Common myeloid progenitor, CD34-positive (primary cell): ENCODE measurements at regions not wholly inside any gene's neighbourhood (a gene's known extent, or its start where the extent isn't known, plus 50 kb on each side); places are given as distances from the start of the nearest gene placed in this dataset.

Experiments
- CTCF ChIA-PET: fragments of 350-600 bp; sonication (Branson Sonifier 250); formaldehyde crosslinking; loops from one replicate; lab custom pipeline; 2021; ENCODE audit warnings: antibody characterized with exemption; lab: Charles Lee
- POLR2A ChIA-PET: fragments of 350-600 bp; sonication (Branson Sonifier 250); formaldehyde crosslinking; loops from one replicate; lab custom pipeline; 2021; ENCODE audit warnings: antibody characterized with exemption; lab: Charles Lee
- DNase-seq, 3 donors: peaks; one replicate each; pipeline versions ENCODE4 v3.0.0 to v3.0.0-alpha.2; 2013
- H3K27ac ChIP-seq, 2 experiments: 1 replicate in 1 of 2; 2 replicates in 1 of 2; pipeline ENCODE4 v1.7.0; 2013; ENCODE audit warnings: inconsistent platforms in 2 of 2, low read length in 2 of 2, mild to moderate bottlenecking in 2 of 2, low read depth in 1 of 2, moderate library complexity in 1 of 2; ENCODE audit not compliant: severe bottlenecking in 2 of 2, insufficient read depth in 1 of 2, poor library complexity in 1 of 2
- H3K27me3 ChIP-seq, 5 experiments: replicated peaks in 2 of 5; 1 replicate in 3 of 5; 2 replicates in 2 of 5; pipeline versions ENCODE4 v1.6.1 to v1.7.0; 2013; ENCODE audit warnings: low read length in 4 of 5, mild to moderate bottlenecking in 2 of 5, moderate library complexity in 2 of 5, inconsistent platforms in 1 of 5; ENCODE audit not compliant: insufficient read depth in 5 of 5, control insufficient read depth in 4 of 5
- H3K36me3 ChIP-seq, 4 experiments: 1 replicate in 2 of 4; 2 replicates in 2 of 4; pipeline versions ENCODE4 v1.6.1 to v1.7.0; 2013; ENCODE audit warnings: low read length in 3 of 4, control low read depth in 1 of 4, mild to moderate bottlenecking in 1 of 4; ENCODE audit not compliant: control insufficient read depth in 4 of 4, insufficient read depth in 4 of 4
- H3K4me1 ChIP-seq, 4 experiments: 1 replicate in 3 of 4; 2 replicates in 1 of 4; pipeline versions ENCODE4 v1.6.1 to v1.7.1; 2013; ENCODE audit warnings: low read length in 3 of 4, mild to moderate bottlenecking in 3 of 4, control low read depth in 1 of 4, inconsistent platforms in 1 of 4, moderate library complexity in 1 of 4; ENCODE audit not compliant: control insufficient read depth in 4 of 4, insufficient read depth in 4 of 4; ENCODE audit errors: control extremely low read depth in 1 of 4
- H3K4me3 ChIP-seq, 7 experiments: 1 replicate in 4 of 7; 2 replicates in 3 of 7; pipeline versions ENCODE4 v1.5.1 to v1.7.0; 2013; ENCODE audit warnings: mild to moderate bottlenecking in 7 of 7, low read length in 6 of 7, moderate library complexity in 6 of 7, inconsistent platforms in 2 of 7, low read depth in 2 of 7, control low read depth in 1 of 7; ENCODE audit not compliant: insufficient read depth in 4 of 7, control insufficient read depth in 1 of 7; ENCODE audit errors: extremely low read depth in 1 of 7
- H3K9me3 ChIP-seq, 5 experiments: 1 replicate in 4 of 5; 2 replicates in 1 of 5; pipeline versions ENCODE4 v1.6.1 to v1.7.1; 2013; ENCODE audit warnings: low read length in 4 of 5, mild to moderate bottlenecking in 2 of 5, inconsistent platforms in 1 of 5, low read depth in 1 of 5, moderate library complexity in 1 of 5; ENCODE audit not compliant: control insufficient read depth in 4 of 5, insufficient read depth in 2 of 5; ENCODE audit errors: control extremely low read depth in 1 of 5
- WGBS: methylation state at CpG from one replicate; pipeline ENCODE4 v1.1.5; 2013; ENCODE audit not compliant: insufficient coverage; 5-methylcytosine and 5-hydroxymethylcytosine counted together

- peaks cover 0 to 16% (median 1%) of the 10 kb centered on the region in 5 experiments for H3K9me3 ChIP-seq
- H3K4me3 ChIP-seq = peak overlapping the region in 2 of 7 experiments; percentile 0 to 51
- H3K27me3 ChIP-seq = no peaks in the 10 kb centered on the region
- H3K4me1 ChIP-seq = no peaks in the 10 kb centered on the region
- ChIA-PET POLR2A (no interaction called here), CTCF (no interaction called here)
- DNase-seq = no peak
- H3K36me3 ChIP-seq = no peaks in the 10 kb centered on the region
- H3K27ac ChIP-seq = no peak overlapping the region
Measured at GRCh38 chr5:92505925-92506324, 1075.1 kb downstream of the NR2F1-AS1 start.

DNA sequence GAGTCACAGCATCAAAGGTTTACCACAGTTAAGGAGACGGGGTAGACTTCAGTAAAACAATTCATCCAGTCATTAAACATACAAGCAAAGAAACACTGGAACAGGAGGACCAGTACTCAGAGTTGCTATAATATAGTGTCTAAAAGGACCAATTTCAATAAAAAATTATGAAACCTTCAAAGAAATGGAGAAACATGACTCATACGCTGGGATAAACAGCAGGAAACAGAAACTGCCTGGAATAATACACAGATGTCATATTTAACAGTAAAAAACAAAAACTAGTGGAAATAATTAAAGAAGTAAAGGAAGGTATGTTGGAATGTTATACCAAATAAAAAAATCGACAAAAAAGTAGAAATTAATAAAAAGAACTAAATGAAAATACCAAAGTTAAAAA is 1075.9 kb downstream of the NR2F1-AS1 start:
- Histone ChIP-seq H3K4me1 (no peaks in the 10 kb centered on the region), H3K36me3 (no peaks in the 10 kb centered on the region), H3K27me3 (no peaks in the 10 kb centered on the region), H3K4me3 (no peak overlapping the region), H3K9me3 (peaks cover 0 to 11% (median 1%) of the 10 kb centered on the region in 5 experiments), H3K27ac (no peak overlapping the region)
- CTCF ChIA-PET = no interaction called here
- WGBS = no CpG with 5 or more reads among the region's 3 CpGs
- POLR2A ChIA-PET = no interaction called here
- DNase-seq = no peak

DNA sequence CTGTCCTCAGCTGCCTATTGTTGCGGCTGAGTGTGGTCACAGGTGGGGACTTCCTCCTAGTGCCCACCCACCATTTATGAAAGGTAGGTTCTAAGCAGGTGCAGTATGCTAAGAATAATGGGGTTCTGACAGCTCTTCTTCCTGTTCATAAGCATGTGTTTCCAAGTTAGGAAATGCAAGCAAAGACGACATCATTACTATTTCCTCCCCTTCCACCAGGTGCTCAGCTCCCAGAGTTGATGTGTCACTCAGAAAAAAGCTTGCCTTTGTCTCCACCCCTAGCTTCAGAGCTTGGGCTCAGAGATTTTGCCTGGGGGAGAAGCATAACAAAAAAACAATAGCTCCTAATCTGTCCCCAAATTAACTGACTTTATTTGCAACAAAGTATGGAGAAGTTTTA is 1076.7 kb downstream of the NR2F1-AS1 start:
- H3K36me3 ChIP-seq = no peaks in the 10 kb centered on the region
- H3K4me1 ChIP-seq = no peaks in the 10 kb centered on the region
- no peak overlapping the region for H3K4me3 ChIP-seq
- CTCF ChIA-PET = no interaction called here
- no peak overlapping the region for H3K27ac ChIP-seq
- H3K27me3 ChIP-seq = no peaks in the 10 kb centered on the region
- H3K9me3 ChIP-seq = peaks cover 0 to 4% (median 0%) of the 10 kb centered on the region in 5 experiments
- no peak for DNase-seq
- 20% methylated on average over 1 of the region's 2 CpGs for WGBS
- POLR2A ChIA-PET = no interaction called here

DNA sequence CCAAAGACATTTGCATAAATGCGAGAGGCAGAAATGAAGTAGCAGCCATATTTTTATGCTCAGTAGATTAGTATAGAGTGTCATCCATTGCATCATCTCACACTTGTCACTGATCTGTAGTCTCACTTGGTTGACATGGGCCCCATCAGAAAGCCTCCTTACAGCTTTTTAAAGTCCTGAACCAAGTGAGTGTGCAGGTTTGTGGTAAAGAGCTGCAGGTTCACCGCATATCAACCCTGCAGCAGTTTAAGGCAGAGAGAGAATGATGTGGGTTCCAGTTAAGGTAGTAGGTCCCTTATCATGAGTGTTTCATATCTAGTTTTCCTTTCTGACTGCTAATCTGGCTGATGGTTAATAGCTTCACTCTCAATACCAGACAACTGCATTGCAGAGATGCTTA is 1080.3 kb downstream of the NR2F1-AS1 start:
- CTCF ChIA-PET = interaction anchor here (0.8 kb wide), 1 partner anchor 21 kb away, joined by 3 read pairs; no protein-coding TSS in a partner anchor
- no peak overlapping the region for H3K27ac ChIP-seq
- no peaks in the 10 kb centered on the region for H3K36me3 ChIP-seq
- POLR2A ChIA-PET = no interaction called here
- no peak overlapping the region for H3K4me3 ChIP-seq
- 100% methylated on average over 1 of the region's 2 CpGs for WGBS
- H3K9me3 ChIP-seq = peaks cover 0 to 1% (median 0%) of the 10 kb centered on the region in 5 experiments
- H3K4me1 ChIP-seq = no peaks in the 10 kb centered on the region
- H3K27me3 ChIP-seq = no peaks in the 10 kb centered on the region
- DNase-seq = no peak

- DNase-seq = no peak
- Histone ChIP-seq H3K27me3 (no peaks in the 10 kb centered on the region), H3K4me1 (no peaks in the 10 kb centered on the region), H3K27ac (no peak overlapping the region), H3K4me3 (no peak overlapping the region), H3K36me3 (no peaks in the 10 kb centered on the region), H3K9me3 (peaks cover 0 to 1% (median 0%) of the 10 kb centered on the region in 5 experiments)
- POLR2A ChIA-PET = no interaction called here
- CTCF ChIA-PET = interaction anchor here (1.0 kb wide), 1 partner anchor 9 kb away, joined by 3 read pairs; no protein-coding TSS in a partner anchor
Measured at GRCh38 chr5:92496545-92496944, 1084.5 kb downstream of the NR2F1-AS1 start.

DNA sequence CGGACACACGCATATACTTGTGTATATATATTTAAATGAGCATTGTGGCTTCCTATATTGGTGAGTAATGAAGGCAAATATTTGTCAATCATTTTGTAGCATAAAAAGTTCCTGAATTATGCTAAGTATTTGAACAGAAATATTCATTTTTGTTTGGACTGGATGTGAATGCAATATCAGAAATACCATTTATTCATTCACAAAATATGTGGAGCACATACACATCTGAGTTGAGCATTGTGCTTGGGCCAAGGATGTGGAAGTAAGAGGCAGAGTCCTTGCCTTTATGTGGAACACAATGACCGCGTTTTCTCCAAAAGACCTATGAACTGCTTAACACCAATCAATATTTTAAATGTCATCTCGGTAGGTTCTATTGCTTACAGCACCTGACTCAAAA is 1086.5 kb downstream of the NR2F1-AS1 start:
- no peak for DNase-seq
- no peak overlapping the region for H3K27ac ChIP-seq

GRCh38 chr5:92492908-92493307 is 1088.1 kb downstream of the NR2F1-AS1 start:
- POLR2A ChIA-PET = no interaction called here
- H3K4me3 ChIP-seq = no peak overlapping the region
- no CpG with 5 or more reads among the region's 3 CpGs for WGBS

More for the DNA sequence above, 1086.5 kb downstream of the NR2F1-AS1 start:
- H3K4me1 ChIP-seq = no peaks in the 10 kb centered on the region
- no CpG with 5 or more reads among the region's 5 CpGs for WGBS
- no peaks in the 10 kb centered on the region for H3K27me3 ChIP-seq
- no peaks in the 10 kb centered on the region for H3K36me3 ChIP-seq
- no peak overlapping the region for H3K4me3 ChIP-seq
- H3K9me3 ChIP-seq = peaks cover 0 to 1% (median 0%) of the 10 kb centered on the region in 5 experiments
- ChIA-PET POLR2A (no interaction called here), CTCF (no interaction called here)

More at GRCh38 chr5:92492908-92493307, 1088.1 kb downstream of the NR2F1-AS1 start:
- Histone ChIP-seq H3K9me3 (peaks cover 0 to 1% (median 0%) of the 10 kb centered on the region in 5 experiments), H3K36me3 (no peaks in the 10 kb centered on the region), H3K27ac (no peak overlapping the region), H3K4me1 (no peaks in the 10 kb centered on the region), H3K27me3 (no peaks in the 10 kb centered on the region)
- CTCF ChIA-PET = no interaction called here
- DNase-seq = no peak
